Smooth muscle cell (in vitro differentiated cells): ENCODE measurements at regions not wholly inside any gene's neighbourhood (a gene's known extent, or its start where the extent isn't known, plus 50 kb on each side); places are given as distances from the start of the nearest gene placed in this dataset.

Experiments
- DNase-seq: peaks from one replicate; lab custom pipeline; 2025; ENCODE audit not compliant: unreplicated experiment; lab: John Stamatoyannopoulos, UW
- H2AFZ ChIP-seq: fragments of 200-600 bp; sonication (generic); 2 replicates; pipeline ENCODE4 v1.6.0; 2016; ENCODE audit warnings: antibody characterized with exemption, low read depth, mild to moderate bottlenecking
- H3F3A ChIP-seq: fragments of 200-600 bp; sonication (generic); 2 replicates; pipeline ENCODE4 v1.6.0; 2017; ENCODE audit warnings: antibody characterized with exemption, low read depth
- H3K27ac ChIP-seq: fragments of 200-600 bp; sonication (generic); 2 replicates; pipeline ENCODE4 v1.5.1; 2016; ENCODE audit warnings: low read depth, mild to moderate bottlenecking
- H3K27me3 ChIP-seq: fragments of 200-600 bp; sonication (generic); 2 replicates; pipeline ENCODE4 v1.6.1; 2016; ENCODE audit warnings: low read depth, mild to moderate bottlenecking
- H3K36me3 ChIP-seq: fragments of 200-600 bp; sonication (generic); 2 replicates; pipeline ENCODE4 v1.5.1; 2016; ENCODE audit warnings: low read depth
- H3K4me1 ChIP-seq: fragments of 200-600 bp; sonication (generic); 2 replicates; pipeline ENCODE4 v1.5.1; 2016; ENCODE audit warnings: low read depth
- H3K4me2 ChIP-seq: fragments of 200-600 bp; sonication (generic); 2 replicates; pipeline ENCODE4 v1.6.0; 2016; ENCODE audit warnings: mild to moderate bottlenecking
- H3K4me3 ChIP-seq: fragments of 200-600 bp; sonication (generic); 2 replicates; pipeline ENCODE4 v1.5.1; 2016; ENCODE audit warnings: mild to moderate bottlenecking
- H3K79me2 ChIP-seq: fragments of 200-600 bp; sonication (generic); 2 replicates; pipeline ENCODE4 v1.6.0; 2016; ENCODE audit warnings: low read depth, mild to moderate bottlenecking
- H3K9ac ChIP-seq: fragments of 200-600 bp; sonication (generic); 2 replicates; pipeline ENCODE4 v1.6.0; 2016; ENCODE audit warnings: low read depth
- H3K9me3 ChIP-seq: fragments of 200-600 bp; sonication (generic); replicated peaks from 2 replicates; pipeline ENCODE4 v1.5.1; 2016; ENCODE audit warnings: low read depth
- H4K20me1 ChIP-seq: fragments of 200-600 bp; sonication (generic); 2 replicates; pipeline ENCODE4 v1.6.0; 2016; ENCODE audit warnings: low read depth
- WGBS: methylation state at CpG from one replicate; pipeline ENCODE4 v1.1.7; 2016; ENCODE audit warnings: low lambda C conversion rate; 5-methylcytosine and 5-hydroxymethylcytosine counted together
- TF ChIP-seq, protein P1 (sequence below): fragments of 200-600 bp; sonication (generic); IDR thresholded peaks from 2 replicates; pipeline ENCODE4 v1.5.1; 2017; ENCODE audit warnings: borderline replicate concordance, mild to moderate bottlenecking, antibody characterized with exemption; ENCODE audit not compliant: insufficient read depth, poor library complexity, severe bottlenecking

DNA sequence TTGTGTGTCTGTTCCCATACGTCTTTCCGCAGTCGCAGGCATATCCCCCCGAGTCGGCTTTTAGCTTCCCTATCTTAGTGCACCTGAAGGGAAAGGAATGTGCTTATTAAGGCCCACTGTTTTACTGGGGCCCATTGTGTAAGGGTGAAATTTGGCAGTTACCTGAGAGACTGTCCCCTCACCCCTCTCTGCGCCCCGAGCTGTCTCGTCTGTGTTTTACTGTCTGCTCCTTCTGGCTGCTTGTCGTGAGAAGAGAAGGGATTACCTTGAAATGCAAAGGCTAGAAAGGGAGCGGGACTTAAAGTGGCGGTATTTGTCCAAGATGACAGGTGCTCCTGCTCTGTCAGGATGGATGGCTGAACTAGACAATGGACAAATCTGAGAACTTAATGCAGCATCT, 233.0 kb upstream of the POU1F1 start:
- Histone ChIP-seq H3K4me3 (peak overlapping the region; percentile 24), H3K79me2 (no peaks in the 10 kb centered on the region), H3K27ac (no peak overlapping the region), H3K9ac (no peak overlapping the region), H4K20me1 (no peaks in the 10 kb centered on the region), H3K9me3 (no peaks in the 10 kb centered on the region), H3K36me3 (no peaks in the 10 kb centered on the region), H3F3A (no peaks in the 10 kb centered on the region), H3K4me1 (no peaks in the 10 kb centered on the region), H3K4me2 (no peak overlapping the region), H3K27me3 (no peaks in the 10 kb centered on the region), H2AFZ (no peak overlapping the region)
- TF ChIP-seq, protein P1, sequence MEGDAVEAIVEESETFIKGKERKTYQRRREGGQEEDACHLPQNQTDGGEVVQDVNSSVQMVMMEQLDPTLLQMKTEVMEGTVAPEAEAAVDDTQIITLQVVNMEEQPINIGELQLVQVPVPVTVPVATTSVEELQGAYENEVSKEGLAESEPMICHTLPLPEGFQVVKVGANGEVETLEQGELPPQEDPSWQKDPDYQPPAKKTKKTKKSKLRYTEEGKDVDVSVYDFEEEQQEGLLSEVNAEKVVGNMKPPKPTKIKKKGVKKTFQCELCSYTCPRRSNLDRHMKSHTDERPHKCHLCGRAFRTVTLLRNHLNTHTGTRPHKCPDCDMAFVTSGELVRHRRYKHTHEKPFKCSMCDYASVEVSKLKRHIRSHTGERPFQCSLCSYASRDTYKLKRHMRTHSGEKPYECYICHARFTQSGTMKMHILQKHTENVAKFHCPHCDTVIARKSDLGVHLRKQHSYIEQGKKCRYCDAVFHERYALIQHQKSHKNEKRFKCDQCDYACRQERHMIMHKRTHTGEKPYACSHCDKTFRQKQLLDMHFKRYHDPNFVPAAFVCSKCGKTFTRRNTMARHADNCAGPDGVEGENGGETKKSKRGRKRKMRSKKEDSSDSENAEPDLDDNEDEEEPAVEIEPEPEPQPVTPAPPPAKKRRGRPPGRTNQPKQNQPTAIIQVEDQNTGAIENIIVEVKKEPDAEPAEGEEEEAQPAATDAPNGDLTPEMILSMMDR, result no peak
- no peak for DNase-seq
- 36% methylated on average over 11 of the region's 11 CpGs for WGBS

DNA sequence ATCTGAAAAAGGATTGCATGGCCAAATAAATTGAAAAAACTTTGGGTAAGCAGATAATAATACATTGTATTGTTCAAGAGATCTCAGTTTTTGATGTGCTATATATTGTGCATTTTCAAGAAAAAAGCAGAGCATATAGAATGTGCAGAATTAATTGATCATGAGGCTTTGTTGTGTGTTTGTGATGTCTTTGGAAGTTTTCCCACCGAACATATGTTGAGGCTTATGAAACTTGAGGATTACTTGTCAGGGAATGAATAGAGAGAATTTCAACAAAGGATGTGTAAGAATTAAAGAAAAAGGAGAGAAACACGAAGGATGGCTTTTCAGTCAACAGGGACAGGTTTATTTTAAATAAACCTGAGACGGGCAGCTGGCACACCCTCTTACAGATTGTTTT, 232.5 kb upstream of the POU1F1 start:
- no peak for DNase-seq
- no peak overlapping the region for H3K4me2 ChIP-seq

DNA sequence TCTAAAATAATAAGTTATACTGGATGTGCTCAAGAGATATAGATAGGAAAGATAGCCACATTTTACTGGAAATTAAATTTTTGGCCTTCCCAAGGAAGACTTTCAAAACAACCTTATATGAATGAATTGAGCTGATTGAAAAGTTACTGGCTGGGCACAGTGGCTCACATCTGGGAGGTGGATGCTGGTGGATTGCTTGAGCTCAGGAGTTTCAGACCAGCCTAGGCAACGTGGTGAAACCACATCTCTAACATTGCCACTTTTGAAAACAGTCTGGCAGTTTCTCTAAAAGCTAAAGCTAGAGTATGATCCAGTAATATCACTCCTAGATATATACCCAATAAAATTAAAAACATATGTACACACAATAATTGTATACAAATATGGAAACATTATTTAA, 231.4 kb upstream of the POU1F1 start:
- Histone ChIP-seq H3K4me2 (no peak overlapping the region), H3F3A (no peaks in the 10 kb centered on the region), H3K36me3 (no peaks in the 10 kb centered on the region), H3K27me3 (no peaks in the 10 kb centered on the region), H2AFZ (no peak overlapping the region), H3K27ac (no peak overlapping the region), H3K4me1 (no peaks in the 10 kb centered on the region), H4K20me1 (no peaks in the 10 kb centered on the region), H3K9me3 (no peaks in the 10 kb centered on the region), H3K79me2 (no peaks in the 10 kb centered on the region), H3K4me3 (no peak overlapping the region), H3K9ac (no peak overlapping the region)
- TF ChIP-seq, protein P1, result no peak
- 63% methylated on average over 1 of the region's 1 CpG for WGBS
- no peak for DNase-seq

More for the DNA sequence above, 232.5 kb upstream of the POU1F1 start:
- Histone ChIP-seq H3K27ac (no peak overlapping the region), H3K4me3 (no peak overlapping the region), H4K20me1 (no peaks in the 10 kb centered on the region), H3K9me3 (no peaks in the 10 kb centered on the region), H3K4me1 (no peaks in the 10 kb centered on the region), H3K79me2 (no peaks in the 10 kb centered on the region), H3F3A (no peaks in the 10 kb centered on the region), H2AFZ (no peak overlapping the region), H3K36me3 (no peaks in the 10 kb centered on the region), H3K9ac (no peak overlapping the region), H3K27me3 (no peaks in the 10 kb centered on the region)
- TF ChIP-seq, protein P1, result no peak
- WGBS, result 71% methylated on average over 3 of the region's 3 CpGs

DNA sequence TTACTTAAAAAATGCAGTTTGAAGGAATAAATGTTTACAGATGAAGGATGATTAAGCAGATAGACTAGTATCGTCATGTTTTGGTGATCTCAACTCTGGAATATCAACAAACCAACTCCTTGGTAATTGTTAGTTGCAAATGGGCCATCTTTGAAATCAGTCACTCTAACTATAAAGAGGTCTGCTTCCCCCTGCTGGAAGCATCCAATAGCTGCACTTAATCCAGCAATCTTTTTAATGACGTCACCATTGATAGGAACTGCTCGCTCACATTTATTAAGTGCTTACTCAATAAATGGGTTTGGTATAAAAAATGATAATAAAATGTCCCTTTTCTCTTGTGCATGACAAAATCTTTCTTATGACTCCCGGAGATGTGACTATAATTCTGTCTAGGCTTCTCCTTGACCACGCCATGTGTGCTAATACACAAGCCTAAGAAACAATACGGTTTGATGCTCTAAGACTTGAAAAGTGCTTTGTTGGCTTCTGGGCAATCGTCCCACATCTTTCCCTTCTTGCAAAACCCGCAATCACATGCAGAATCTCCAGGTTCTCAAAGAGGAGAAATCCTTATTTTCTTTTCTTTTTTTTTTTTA, 227.6 kb upstream of the POU1F1 start:
- Histone ChIP-seq H3K27me3 (no peaks in the 10 kb centered on the region), H2AFZ (no peak overlapping the region), H3F3A (no peaks in the 10 kb centered on the region), H3K9me3 (no peaks in the 10 kb centered on the region), H3K4me2 (peak overlapping the region; percentile 74), H3K79me2 (no peaks in the 10 kb centered on the region), H3K27ac (no peak overlapping the region), H3K4me1 (no peaks in the 10 kb centered on the region), H3K36me3 (no peaks in the 10 kb centered on the region), H4K20me1 (no peaks in the 10 kb centered on the region), H3K9ac (no peak overlapping the region), H3K4me3 (no peak overlapping the region)
- no peak for DNase-seq
- 35% methylated on average over 8 of the region's 8 CpGs for WGBS
- TF ChIP-seq, protein P1, result peak; percentile 72
